Rectal smooth muscle tissue (tissue), 1 donor: ENCODE measurements at regions not wholly inside any gene's neighbourhood (a gene's known extent, or its start where the extent isn't known, plus 50 kb on each side); places are given as distances from the start of the nearest gene placed in this dataset.

Experiments
- H3K27ac ChIP-seq: one replicate; pipeline ENCODE4 v1.7.0; 2013; ENCODE audit warnings: low read depth, low read length, inconsistent platforms
- H3K27me3 ChIP-seq: one replicate; pipeline ENCODE4 v1.7.0; 2013; ENCODE audit warnings: low read length; ENCODE audit not compliant: control insufficient read depth, insufficient read depth
- H3K36me3 ChIP-seq: one replicate; pipeline ENCODE4 v1.7.0; 2013; ENCODE audit warnings: low read length; ENCODE audit not compliant: control insufficient read depth, insufficient read depth
- H3K4me1 ChIP-seq: one replicate; pipeline ENCODE4 v1.7.0; 2013; ENCODE audit warnings: low read length; ENCODE audit not compliant: control insufficient read depth, insufficient read depth
- H3K4me3 ChIP-seq: one replicate; pipeline ENCODE4 v1.7.0; 2013; ENCODE audit warnings: low read length
- H3K9ac ChIP-seq: one replicate; pipeline ENCODE4 v1.7.0; 2013; ENCODE audit warnings: low read length

DNA sequence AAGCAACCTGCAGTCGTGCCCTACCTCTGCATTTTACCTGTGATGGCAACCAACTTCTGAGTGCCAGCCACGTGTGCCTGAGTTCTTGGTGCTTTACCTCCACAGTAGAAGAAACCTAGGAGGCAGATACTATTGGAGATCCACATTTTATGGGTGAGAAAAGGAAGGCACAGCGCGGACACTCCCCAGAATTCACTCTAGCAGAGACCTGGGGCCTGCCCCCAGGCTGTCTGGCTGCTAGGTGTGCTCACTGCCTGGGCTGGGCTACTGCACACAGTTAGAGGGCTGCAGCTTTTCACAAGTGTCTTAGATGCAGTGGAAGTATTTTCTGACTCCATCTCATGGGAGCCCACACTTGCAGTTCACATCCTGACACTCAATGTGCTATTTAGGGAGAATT lies 598.8 kb upstream of the ADAMTS16 start:
- Histone ChIP-seq H3K4me1 (no peaks in the 10 kb centered on the region), H3K9ac (no peak overlapping the region), H3K36me3 (no peaks in the 10 kb centered on the region), H3K27ac (no peak overlapping the region), H3K27me3 (no peaks in the 10 kb centered on the region), H3K4me3 (no peak overlapping the region)

DNA sequence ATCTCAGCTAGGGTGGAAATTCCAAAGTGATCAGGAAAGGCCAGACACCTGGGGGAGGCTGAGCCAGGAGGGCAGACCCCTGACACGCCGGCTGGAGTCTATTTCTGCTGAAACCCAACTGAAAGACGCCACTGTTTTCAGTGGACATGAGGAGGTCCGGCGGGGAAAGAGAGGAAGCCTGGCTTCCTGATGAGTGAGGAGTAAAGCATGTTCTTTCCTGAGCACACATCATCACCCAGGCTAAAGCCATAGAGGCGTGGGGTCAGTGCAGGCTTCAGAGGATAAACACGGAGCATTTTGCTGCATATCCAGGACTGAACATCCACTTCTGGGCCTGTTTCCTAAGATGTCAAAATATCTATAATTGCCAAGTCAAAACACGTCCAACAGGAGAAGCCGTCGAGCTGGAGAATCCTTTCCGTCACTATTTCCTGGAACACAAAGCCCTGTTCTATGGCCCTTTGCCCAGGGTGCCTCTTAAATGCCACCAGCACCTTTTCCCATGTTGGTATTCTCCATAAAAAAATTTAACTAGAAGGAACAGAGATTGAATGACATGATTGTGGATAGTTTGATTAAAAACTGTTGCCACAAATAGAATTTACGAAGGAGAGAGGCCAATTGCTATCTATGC lies 597.9 kb upstream of the ADAMTS16 start:
- H3K36me3 ChIP-seq = no peaks in the 10 kb centered on the region
- no peaks in the 10 kb centered on the region for H3K27me3 ChIP-seq
- no peak overlapping the region for H3K9ac ChIP-seq
- no peaks in the 10 kb centered on the region for H3K4me1 ChIP-seq
- no peak overlapping the region for H3K27ac ChIP-seq
- no peak overlapping the region for H3K4me3 ChIP-seq

DNA sequence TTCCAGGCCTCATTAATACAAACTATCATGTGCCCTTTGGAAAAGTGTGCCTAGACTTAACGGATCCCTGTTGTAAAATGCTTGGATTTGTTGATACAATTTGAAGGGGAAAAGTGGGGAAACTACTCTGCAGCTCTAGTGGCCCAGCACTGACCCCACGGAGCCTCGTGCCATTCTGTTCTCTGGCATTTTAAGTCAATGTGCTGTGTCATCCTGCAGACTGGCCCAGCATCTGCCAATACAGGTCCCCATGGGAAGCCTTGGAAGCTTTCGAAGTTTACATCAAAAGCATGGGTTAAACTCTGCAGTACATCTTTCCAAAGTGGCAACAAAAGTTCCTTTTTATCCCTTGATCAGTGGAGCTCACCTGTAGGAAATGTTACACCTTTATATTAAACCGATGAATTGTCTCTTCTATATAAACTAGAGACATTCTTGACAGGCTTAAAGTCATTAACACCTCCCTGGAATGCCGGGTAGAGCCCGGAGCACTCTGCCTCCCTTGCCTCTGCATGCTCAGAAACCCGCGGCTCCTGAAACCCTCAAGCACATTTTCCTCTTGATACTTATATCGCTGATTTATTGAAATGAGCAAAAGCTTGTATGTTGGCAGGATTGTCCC lies 596.0 kb upstream of the ADAMTS16 start:
- H3K4me3 ChIP-seq = no peak overlapping the region
- no peak overlapping the region for H3K27ac ChIP-seq
- H3K36me3 ChIP-seq = no peaks in the 10 kb centered on the region
- H3K27me3 ChIP-seq = no peaks in the 10 kb centered on the region
- H3K4me1 ChIP-seq = no peaks in the 10 kb centered on the region
- no peak overlapping the region for H3K9ac ChIP-seq

DNA sequence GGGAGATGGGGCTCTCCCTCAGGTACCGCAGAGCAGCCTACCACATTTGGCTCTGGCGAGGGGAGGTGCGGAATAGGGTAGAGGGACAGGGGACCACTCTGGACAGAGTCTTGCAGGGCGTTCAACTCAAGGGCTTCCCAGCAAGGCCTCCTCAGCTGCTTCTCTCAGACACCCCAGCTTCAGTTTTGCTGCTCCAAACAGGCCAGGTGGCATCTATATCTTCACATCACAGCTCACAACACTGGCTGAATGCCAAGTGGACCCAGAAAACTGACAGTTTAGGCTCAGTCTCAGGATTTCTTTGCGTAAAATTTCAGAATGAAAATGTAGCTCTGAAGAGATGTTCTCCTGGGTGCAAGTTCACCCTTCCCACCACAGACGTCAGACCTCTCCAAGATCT lies 592.6 kb upstream of the ADAMTS16 start:
- Histone ChIP-seq H3K36me3 (no peaks in the 10 kb centered on the region), H3K27me3 (no peaks in the 10 kb centered on the region), H3K4me1 (no peaks in the 10 kb centered on the region), H3K9ac (no peak overlapping the region), H3K27ac (no peak overlapping the region), H3K4me3 (no peak overlapping the region)

DNA sequence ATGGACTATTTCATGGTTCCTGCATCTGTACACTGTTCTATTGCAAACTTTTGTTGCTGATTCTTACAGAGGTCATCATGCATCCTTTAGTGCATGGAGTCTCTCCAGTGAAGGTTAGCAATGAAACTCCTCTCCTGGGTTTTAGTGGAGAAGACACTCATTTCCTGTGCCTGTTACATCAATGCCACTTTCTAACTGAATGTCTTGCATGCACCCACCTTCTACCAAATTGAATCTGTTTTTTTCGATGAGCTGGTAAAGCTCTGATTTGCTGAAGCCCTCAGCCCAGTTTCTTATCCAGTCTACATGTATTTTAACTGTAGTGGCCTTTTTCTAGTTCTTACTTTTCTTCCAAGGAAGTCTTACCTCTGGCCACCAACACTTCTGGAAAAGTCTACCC lies 591.8 kb upstream of the ADAMTS16 start:
- H3K4me1 ChIP-seq = no peaks in the 10 kb centered on the region
- H3K27ac ChIP-seq = no peak overlapping the region
- H3K36me3 ChIP-seq = no peaks in the 10 kb centered on the region
- H3K9ac ChIP-seq = no peak overlapping the region
- no peak overlapping the region for H3K4me3 ChIP-seq
- H3K27me3 ChIP-seq = no peaks in the 10 kb centered on the region

DNA sequence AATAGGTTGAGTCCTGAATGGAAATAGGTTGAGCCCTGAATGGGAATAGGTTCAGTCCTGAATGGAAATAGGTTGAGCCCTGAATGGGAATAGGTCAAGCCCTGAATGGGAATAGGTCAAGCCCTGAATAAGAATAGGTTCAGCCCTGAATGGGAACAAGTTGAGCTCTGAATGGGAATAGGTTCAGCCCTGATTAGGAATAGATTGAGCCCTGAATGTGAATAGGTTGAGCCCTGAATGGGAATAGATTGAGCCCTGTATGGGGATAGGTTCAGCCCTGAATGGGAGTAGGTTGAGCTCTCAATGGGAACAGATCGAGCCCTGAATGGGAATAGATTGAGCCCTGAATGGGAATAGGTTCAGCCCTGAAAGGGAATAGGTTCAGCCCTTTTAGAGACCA lies 590.8 kb upstream of the ADAMTS16 start:
- Histone ChIP-seq H3K4me1 (no peaks in the 10 kb centered on the region), H3K36me3 (no peaks in the 10 kb centered on the region), H3K9ac (no peak overlapping the region), H3K27me3 (no peaks in the 10 kb centered on the region), H3K4me3 (no peak overlapping the region), H3K27ac (no peak overlapping the region)

DNA sequence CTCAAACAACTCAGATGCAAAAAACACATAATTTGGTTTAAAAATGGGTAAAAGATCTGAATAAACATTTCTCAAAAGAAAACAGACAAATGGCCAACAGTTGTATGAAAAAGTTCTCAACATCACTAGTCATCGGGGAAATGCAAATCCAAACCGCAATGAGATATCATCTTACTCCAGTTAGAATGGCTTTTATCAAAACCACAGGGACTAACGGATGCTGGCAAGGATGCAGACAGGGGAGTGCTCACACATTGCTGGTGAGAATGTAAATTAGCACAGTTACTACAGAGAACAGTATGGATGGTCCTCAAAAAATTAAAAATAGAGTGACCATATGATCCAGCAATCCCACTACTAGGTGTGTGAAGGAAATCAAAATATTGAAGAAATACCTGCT lies 589.1 kb upstream of the ADAMTS16 start:
- Histone ChIP-seq H3K27me3 (no peaks in the 10 kb centered on the region), H3K9ac (no peak overlapping the region), H3K4me3 (no peak overlapping the region), H3K36me3 (no peaks in the 10 kb centered on the region), H3K4me1 (no peaks in the 10 kb centered on the region), H3K27ac (no peak overlapping the region)

DNA sequence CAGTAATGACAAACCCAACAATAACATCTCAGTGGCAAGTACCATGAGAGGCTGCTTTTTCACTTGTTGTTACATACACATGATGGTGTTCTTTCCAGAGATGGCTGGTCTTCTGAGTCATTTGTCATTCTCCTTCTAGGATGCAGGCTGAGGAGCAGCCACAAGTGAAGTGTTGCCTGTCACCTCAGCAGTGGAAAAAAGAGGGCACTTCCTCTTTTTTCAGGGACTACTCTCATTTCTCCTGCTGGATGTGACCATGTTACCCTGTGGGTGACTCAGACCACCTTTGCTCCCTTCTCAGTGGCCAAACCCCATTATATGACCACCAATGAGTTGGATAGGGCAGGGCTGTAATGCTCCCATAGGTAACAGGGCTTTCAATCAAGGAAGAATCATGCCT lies 587.0 kb upstream of the ADAMTS16 start:
- H3K4me1 ChIP-seq = no peaks in the 10 kb centered on the region
- no peak overlapping the region for H3K27ac ChIP-seq
- no peak overlapping the region for H3K9ac ChIP-seq
- H3K36me3 ChIP-seq = no peaks in the 10 kb centered on the region
- H3K27me3 ChIP-seq = no peaks in the 10 kb centered on the region
- H3K4me3 ChIP-seq = no peak overlapping the region

DNA sequence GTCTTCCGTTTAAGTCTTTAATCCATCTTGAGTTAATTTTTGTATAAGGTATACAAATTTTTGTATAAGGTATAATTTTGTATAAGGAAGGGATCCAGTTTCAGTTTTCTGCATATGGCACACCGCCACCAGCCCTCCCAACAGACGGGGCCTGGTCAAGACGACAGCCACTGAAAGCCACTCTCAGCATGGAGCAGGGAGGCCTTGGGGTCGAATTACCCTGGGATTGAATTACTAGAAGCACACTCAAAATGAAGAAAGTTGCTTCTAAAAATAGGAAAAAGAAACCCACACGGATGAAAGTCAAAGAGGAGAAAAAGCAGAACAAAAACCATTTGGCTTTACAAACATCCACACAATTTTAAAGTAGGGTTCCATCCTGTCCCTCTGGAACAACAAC lies 586.2 kb upstream of the ADAMTS16 start:
- Histone ChIP-seq H3K36me3 (no peaks in the 10 kb centered on the region), H3K4me3 (no peak overlapping the region), H3K27me3 (no peaks in the 10 kb centered on the region), H3K4me1 (no peaks in the 10 kb centered on the region), H3K27ac (no peak overlapping the region), H3K9ac (no peak overlapping the region)

DNA sequence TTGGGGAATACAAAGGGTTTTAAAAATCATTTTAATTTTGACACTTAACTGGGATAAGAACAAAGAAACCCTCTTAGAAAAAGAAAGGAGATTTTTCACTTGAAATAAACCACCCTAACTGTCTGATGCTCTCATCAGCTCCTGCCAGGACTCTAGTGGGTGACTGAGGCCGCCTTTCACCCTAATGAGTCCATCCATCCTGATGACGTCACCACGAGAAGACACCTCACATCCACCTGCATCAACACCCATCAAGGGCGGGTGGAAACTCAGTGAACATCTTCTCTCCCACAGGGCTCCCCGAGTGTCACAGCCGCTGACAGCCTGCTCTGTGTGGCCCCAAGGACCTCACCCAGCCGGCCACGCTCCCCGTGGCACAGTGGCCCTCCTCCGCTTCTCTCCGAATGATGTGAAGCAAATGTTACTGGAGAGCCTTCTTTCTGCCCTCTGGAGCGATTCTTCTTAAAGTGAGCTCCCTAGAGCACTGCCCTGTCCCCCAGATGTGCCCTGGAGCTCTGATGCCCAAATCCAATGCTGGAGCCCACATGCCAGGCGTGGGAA lies 584.3 kb upstream of the ADAMTS16 start:
- H3K9ac ChIP-seq = no peak overlapping the region
- no peak overlapping the region for H3K4me3 ChIP-seq
- H3K4me1 ChIP-seq = no peaks in the 10 kb centered on the region
- H3K27ac ChIP-seq = no peak overlapping the region
- H3K36me3 ChIP-seq = no peaks in the 10 kb centered on the region
- no peaks in the 10 kb centered on the region for H3K27me3 ChIP-seq

DNA sequence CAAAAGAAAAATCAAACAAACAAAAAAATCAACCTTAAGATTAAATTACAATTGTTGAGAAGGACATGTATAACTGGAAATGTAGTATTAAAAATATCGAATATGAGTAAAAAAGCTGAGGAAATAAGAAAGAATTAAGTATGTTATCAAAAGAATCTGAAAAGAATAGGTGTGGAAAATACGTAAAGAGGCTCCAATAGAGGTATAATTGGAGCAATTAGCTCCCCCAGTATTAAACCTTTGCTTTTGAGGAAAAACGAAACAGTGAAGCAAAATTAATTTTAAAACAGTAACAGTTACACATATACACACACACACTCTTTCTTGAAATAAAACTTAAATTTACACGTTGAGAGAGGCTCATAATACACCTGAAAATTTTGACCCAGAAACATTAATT lies 578.7 kb upstream of the ADAMTS16 start:
- no peak overlapping the region for H3K4me3 ChIP-seq
- no peaks in the 10 kb centered on the region for H3K4me1 ChIP-seq
- H3K36me3 ChIP-seq = no peaks in the 10 kb centered on the region
- no peak overlapping the region for H3K9ac ChIP-seq
- no peaks in the 10 kb centered on the region for H3K27me3 ChIP-seq
- H3K27ac ChIP-seq = no peak overlapping the region

DNA sequence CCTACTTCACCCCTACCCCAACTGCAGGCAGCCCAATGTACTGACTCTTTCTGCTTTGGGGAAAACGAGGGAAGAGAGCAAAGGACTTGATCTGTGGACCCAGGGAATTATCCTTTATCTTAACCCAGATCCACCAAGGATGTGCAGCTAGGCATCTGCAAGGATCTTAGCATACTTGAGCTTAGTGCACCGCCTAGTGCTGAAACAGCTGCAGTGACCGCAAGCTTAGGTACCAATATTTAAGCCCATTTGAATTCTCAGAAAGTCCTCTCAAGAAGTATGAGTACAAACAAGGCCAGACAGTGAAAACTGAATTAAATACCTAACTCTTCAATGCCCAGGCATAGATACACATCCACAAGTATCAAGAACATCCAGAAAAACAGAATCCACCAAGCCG lies 576.7 kb upstream of the ADAMTS16 start:
- Histone ChIP-seq H3K36me3 (no peaks in the 10 kb centered on the region), H3K27me3 (no peaks in the 10 kb centered on the region), H3K27ac (no peak overlapping the region), H3K4me1 (no peaks in the 10 kb centered on the region), H3K4me3 (no peak overlapping the region), H3K9ac (no peak overlapping the region)
